ENCODE measurements at regions not wholly inside any gene's neighbourhood (a gene's known extent, or its start where the extent isn't known, plus 50 kb on each side); places are given as distances from the start of the nearest gene placed in this dataset.
A peak's percentile ranks its signal among the peaks of the same experiment; 100 is the strongest.

DNA sequence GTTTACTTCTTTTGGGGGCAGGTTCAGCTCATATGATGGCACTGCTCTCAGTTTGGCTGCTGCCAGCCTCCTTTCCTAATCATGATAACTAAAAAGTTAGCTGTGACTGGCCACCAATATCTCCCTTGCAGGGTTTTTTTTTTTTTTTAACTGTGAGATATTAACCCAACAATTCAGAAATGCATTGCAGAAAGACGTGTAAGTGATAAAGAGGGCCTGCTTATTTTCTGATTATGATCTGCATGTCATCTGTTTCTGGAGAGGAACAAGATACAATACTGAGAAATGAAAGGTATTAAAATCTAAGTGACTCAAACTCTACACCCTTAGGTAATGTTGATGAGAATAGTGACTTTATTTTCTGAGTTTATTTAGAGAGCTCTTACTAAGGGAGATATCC is 905.6 kb downstream of the SOCS6 start:
- no peak for DNase-seq

DNA sequence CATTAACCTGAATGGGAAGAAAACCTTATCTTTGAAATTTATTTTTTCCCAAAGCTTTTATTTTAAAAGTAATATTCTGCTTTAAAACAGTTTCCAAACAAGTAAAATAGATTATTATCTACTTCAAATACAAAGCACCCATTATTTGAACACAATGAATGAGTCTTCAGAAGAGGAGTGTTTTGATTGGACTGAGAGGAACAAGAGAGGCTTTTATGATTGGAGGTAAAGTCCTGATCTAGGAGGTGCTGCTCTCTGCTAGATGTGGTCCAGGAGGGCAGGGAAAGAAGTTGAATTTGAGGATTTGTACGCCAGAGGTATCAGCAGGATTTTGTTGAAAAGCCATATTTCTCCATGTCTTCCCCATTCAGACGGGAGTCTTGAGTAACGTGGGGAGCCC is 900.7 kb downstream of the SOCS6 start:
- no peak for DNase-seq

GRCh38 chr18:71168557-71169145 is 879.8 kb downstream of the SOCS6 start:
- no peak for DNase-seq

- DNase-seq, result no peak
Observed at GRCh38 chr18:71136487-71136886, 847.6 kb downstream of the SOCS6 start.

DNA sequence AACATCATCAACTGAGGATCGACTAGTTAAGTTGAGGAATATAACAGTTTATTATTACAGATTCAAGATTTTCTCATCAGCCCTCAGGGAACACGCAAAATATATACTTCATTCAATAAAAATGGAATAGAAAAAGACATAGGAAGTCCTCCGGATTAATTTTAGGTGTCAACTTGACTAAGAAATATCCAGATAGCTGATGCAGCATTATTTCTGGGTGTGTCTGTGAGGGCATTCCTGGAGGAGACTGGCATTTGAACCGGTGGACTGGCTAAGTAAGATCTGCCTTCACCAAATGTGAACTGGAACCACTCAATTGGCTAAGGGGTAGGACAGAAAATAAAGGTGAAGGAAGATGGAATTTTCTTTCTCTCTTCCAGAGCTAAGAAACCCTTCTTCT is 845.3 kb downstream of the SOCS6 start:
- DNase-seq, result no peak

DNA sequence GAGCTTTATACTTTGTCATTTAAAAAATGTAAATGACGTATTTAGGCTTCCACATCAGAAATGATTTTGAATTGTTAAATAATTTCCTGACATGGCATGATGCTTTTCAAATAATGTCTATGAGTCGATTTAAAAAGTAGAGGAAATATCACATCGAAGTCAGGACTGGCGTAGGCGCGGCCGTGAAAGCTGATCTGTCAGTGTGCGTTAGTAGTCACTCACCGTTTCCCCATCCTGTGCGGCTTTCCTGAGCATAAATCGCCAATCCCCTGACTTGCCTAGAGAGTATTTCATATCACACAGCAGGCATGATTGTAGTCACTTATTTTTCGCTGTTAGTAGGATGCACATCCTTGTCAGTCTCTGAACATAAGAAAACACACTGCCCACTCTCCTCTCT is 843.1 kb downstream of the SOCS6 start:
- no peak for DNase-seq

GRCh38 chr18:71130351-71130750 is 841.5 kb downstream of the SOCS6 start:
- no peak for DNase-seq

DNA sequence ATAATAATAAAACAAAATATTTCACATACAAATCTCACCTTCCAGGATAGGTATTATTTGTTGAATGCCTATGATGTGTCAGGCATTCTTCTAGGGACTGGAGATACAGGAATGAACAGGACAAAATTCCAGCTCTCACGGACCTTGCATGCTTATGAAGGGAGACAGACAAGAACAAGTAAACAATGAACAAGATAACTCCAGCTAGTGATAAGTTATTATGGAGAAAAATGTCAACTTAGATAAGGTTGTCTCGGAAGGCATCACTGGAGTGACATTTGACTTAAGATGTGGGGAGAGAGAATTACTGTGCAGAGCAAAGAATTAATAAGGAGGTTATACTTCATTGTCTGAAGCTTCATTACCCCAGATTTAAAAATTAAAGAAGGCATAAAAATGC is 836.7 kb downstream of the SOCS6 start:
- no peak for DNase-seq

DNA sequence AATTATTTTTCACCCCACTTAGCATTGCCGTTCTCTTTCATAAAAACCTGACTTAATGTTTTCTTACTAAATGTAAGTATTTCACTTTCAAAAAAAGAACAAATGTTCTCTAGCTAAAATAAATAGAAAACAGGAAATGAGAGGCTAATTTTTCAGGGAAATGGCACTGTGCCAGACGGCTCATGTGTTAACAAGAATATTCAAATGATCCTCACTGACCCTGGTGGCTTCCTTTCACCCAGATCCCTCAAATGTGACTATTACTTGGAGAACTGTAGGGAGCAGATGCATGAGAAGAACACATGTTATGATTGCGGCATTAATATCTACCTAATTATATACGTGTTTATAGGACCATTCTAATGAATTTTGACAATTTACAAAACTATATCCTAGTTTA is 827.7 kb downstream of the SOCS6 start:
- DNase-seq, result no peak

GRCh38 chr18:71115261-71115660 is 826.4 kb downstream of the SOCS6 start:
- no peak for DNase-seq

DNA sequence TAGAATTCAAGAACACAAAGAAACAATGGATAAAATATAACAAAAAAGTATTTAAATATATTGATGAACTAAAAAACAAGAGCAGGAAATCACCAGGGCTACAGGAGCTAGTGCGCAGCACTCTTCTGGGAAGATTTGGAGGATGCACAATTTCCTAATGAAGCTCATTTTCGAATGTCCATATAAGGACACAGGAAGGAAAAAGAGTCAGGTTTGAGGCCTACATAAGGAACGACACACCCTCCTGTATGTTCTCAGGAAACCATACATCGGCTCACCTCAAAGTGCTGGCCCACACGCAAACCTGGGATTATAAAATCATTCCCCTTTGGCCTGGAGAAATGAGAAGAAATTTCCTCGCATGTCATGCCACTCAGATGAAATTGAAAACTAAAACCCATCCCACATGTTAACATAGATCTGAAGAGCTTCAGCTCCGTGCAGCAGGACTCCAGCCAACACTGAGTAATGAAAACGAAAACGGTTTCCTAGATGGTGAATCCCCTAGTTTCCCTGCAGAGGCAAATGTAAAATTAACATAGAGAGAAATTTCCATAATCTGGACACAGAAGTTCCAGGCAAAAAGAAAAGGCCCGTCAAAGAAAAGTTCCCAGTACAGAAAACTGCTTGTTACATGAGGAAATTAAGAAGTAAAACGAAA is 825.8 kb downstream of the SOCS6 start:
- no peak for DNase-seq

DNA sequence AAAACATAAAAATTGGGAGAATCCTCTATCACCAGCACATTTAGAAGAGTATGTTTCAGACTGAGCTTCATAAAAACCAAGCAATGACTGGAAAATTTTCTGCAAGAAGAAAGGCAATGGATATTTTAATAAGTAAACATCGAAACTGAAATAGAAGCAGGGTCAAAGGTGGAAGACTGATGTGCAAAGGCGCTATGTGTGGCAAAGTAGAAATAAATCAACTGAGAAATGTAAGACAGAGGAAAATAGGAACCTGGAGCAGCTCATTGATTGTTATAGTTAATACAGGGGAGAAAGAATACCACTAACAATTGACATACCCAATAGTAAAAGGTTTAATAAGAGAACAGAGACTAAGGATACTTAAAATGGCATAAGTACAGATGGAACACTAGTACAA is 818.4 kb downstream of the SOCS6 start:
- no peak for DNase-seq

- DNase-seq, result no peak
Observed at GRCh38 chr18:71106701-71107100, 817.9 kb downstream of the SOCS6 start.

DNA sequence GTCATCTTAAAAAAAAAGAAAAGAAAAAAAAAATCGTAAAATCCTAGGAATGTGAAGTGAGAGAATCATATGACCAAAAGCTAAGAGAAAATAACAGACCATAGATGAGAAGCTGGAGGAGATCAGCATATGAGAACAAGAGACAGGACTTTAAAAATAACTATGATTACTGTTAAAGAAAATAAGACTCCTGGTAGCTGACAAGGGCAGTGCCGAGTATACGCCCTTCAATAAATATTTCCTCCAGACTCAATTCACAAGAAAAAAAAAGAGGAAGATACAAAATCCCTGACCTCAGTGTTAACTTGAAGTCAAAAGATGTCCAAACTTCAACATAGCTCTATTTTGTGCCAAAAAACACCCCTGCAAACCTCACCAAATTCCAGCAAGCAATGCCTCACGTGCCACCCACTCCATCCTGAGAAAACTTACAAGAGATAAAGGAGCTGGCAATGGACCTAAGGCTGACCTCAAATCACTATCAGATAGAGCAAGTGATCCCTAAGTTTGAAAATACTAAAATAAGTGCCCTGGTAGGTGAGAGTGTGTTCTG is 817.2 kb downstream of the SOCS6 start:
- DNase-seq, result no peak

DNA sequence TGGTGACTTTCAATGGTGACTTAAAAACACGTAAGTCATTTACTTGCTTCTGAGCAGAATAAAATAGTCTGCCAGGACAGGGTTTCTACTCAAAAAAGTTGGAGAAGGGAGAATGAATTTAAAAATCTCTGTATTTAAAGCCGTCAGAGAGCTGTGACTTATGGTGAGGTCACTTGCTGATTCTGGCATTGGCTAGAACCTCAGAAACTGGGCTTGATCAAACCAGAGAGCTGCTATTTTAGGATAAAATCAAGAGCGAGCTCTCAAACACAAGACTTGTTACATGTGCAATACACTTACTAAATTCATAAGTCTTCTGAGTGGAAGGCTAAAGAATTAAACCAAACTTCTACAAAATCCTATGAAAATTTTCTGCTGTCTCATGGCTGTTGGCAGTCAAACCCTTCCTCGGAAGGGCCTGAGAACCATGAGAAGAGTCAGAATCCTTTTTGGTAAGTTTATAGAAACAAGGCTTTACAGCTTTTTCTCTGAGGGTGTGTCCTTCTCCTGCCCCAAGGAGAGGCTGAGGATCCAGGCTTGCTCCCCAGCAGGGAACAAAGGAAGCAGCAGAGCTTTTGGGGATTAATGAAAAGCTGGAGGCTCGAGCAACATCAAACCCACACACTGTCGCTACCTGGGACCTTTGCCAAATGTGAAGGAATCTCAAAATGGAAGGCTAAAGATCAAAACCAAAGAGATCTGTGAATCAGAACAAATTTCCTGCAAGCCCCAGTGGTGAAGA is 816.4 kb downstream of the SOCS6 start:
- DNase-seq, result peak in 1 of 2 experiments; percentile 1

GRCh38 chr18:71079606-71080005 is 790.8 kb downstream of the SOCS6 start:
- DNase-seq, result no peak

DNA sequence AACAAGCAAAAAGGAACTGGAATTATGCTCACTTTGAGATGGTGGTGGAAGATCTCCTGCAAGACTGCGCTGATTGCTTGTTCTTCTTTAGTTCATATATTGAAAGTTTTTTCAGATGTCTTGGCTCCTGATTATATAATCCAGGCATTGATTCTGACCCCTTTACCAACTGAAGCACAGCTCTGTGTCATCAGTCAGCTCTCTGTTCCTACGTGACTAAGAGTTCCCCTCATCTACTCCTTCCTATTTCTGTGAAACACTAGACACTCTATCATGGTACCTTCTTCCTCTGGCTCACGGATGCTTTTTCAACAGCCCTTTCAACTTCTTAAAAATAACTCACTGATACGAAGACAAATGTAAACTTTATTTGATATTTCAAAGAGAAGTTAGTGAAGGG is 788.6 kb downstream of the SOCS6 start:
- DNase-seq, result no peak

DNA sequence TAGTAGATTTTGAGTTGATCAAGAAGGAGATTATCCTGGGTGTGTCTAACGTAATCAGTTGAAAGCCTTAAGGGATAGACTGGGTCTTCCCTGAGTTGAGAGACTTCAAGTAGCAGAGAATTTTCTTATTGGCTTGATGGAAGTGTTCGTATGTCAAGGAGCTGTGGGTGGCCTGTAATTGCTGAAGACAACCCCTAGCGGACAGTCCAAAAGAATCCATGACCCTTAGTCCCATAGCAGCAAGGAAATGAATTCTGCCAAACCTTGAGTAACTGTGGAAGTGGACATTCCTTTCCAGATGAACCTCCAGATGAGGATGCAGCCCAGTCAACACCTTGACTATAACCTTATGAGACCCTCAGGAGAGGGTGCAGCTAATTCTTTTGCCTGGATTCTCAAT is 786.3 kb downstream of the SOCS6 start:
- DNase-seq, result no peak

DNA sequence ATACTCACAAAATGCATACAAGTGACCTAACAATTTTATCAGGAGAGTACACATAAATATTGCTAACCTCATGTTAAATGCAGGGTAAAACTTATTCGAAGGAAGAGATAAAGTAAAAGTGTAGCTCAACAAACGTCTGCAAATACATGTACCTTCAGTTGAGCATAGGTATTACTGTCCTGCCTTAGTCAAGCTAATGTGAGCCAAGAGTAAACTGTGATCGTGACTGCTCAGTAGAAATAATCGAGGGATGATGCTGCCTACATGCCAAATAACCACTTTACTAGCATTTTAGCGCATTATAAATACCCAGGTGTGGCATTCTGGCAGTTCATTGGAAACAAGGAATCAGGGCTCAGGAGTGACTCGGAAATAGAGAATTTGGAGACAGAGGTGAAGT is 779.5 kb downstream of the SOCS6 start:
- no peak for DNase-seq

GRCh38 chr18:71049893-71050292 is 761.0 kb downstream of the SOCS6 start:
- DNase-seq, result no peak

- no peak for DNase-seq
Observed at GRCh38 chr18:71047882-71048281, 759.0 kb downstream of the SOCS6 start.

- DNase-seq, result no peak
Observed at GRCh38 chr18:71045331-71046065, 756.7 kb downstream of the SOCS6 start.

DNA sequence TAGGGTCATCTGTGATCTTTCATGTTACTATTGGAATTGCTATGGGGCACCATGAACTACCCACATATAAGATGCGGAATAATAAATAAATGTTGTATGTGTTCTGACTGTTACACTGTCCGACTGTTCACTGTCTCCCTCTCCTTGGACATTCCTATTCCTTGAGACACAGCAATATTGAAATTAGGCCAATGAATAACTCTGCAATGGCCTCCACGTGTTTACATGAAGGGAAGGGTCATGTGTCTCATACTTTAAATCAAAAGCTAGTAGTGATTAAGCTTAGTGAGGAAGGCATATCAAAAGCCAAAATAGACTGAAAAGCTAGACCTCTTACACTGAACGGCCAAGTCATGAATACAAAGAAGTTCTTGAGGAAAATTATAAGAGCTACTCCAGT is 751.3 kb downstream of the SOCS6 start:
- DNase-seq, result no peak

Data from NCI-H446 (cell line).